Activated CD8-positive, alpha-beta memory T cell treated with anti-CD3 and anti-CD28 coated beads for 48 hours (primary cell): ENCODE measurements at regions not wholly inside any gene's neighbourhood (a gene's known extent, or its start where the extent isn't known, plus 50 kb on each side); places are given as distances from the start of the nearest gene placed in this dataset.
"Not testable (repeated sequence)": the region's sequence is repeated elsewhere in the genome, so short reads cannot be mapped to it uniquely, and the experiment has no call there.

ENCODE experiments used
- DNase-seq, 3 experiments: peaks; one replicate each; pipeline ENCODE4 v3.0.0-alpha.2; 2020; ENCODE audit warnings: low read depth in 2 of 3, low spot score in 2 of 3

DNA sequence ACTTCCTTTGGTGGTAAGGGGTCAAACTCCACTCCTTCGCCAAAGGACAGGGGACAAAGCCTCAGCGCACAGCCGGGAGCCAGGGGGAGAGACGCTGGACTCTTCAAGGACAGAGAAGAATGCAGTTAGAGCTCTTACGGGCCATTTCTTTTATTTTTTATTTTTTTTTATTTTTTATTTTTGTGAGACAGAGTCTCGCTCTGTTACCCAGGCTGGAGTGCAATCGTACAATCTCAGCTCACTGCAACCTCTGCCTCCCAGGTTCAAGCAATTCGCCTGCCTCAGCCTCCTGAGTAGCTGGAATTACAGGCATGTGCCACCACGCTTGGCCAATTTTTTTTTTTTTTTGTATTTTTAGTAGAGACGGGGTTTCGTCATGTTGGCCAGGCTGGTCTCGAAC lies 93.2 kb upstream of the RPH3AL start, which contains the start of gene RFLNB:
Gene RFLNB, minus strand, starts transcription at position 101 of the 400 bp plus-strand sequence.
- DNase-seq = not testable (repeated sequence)

DNA sequence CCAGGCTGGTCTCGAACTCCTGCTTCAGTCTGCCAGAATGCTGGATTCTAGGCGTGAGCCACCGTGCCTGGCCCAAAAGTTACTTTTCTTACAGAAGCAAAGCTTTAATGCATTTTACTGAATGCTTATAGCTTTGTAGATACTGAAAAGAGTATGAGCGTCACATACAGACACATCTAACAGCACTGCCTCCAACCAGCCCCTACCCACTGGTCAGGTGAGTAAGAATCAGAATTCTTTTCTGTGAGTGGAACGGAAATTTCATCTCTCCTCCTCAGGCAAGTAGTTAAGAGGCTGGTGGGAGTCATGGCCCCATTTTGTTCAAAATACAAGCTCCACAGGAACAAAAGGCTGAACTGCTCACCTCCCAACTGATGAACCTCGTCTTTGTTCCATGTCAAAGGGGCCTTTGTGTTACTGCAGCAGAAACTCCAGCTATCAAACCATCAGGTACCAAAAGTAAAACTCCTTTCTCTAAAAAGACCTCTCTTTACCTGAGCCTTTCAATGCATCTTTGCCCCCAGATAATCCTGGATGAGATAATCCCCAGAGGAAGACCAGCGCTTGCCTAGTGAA lies 92.4 kb upstream of the RPH3AL start:
- no peak for DNase-seq

DNA sequence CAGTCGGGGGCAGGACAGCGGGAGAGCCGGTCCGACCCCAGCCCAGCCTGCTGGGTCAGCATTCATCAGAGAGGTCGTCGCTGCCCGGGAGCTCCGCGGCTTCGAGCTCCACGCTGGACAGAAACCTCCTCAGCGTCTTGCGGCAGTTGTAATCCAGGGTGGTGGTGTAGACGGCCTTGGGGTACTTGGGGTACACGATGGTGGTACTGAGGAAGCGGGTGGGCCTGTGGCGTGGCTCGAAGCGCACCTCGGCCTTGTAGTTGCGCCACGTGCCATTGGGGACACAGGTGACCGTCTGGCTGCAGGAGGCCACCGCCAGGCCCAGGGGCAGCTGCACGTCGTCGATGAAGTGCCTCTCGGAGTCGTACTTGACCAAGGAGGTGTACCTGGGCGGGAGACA lies 90.5 kb upstream of the RPH3AL start:
- DNase-seq = no peak

DNA sequence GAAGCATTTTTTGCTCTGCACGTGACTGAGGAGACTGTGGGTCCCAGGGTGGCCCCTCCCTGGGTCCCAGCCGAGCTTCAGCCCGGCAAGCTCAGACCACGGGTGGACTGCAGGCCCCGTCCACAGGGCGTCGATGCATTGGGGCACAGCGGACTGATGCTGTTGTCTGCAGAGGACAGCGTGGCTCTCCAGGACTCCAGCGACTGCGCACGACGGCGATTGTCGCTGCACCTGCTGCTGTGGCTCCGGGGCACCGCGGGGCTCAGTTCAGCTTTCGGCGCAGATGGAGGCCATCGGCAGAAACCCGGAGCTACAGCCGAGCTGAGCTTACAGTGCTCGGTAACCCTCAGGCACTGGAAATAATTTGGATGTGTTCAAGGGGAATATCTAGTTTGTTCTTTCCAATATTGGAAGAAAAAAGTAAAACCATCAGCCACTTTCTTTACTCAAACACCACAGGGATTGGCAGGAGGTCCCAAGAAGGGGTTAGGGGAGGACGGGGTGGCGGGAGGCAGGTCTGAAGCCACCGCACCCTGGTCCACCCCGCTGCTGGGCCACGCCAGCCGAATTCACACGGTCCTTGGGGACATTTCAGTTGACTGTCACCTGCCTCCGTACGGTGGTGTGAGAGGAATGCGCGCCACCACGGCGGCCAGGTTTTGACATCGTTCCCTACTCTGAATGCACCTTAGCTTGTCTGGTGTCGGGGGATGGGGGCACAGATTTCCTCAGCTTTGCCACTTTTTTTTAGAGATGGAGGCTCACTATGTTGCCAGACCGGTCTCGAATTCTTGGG lies 88.7 kb upstream of the RPH3AL start:
- no peak for DNase-seq

DNA sequence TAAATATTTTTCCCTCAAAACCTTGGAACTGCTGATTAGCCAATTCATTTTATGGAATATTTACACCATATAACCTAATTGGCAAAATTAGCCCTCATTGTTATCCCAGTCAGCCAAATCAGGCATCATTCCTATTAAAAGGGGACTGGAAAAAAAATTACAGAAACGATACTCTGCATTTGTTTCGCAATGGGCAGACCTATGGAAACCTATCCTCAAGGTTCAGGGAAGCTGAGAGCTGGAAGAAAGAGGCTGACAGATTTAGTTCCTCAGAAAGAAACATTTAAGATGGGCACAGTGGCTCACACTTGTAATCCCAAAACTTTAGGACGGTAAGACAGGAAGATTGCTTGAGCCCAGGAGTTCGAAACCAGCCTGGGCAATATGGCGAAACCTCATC lies 85.6 kb upstream of the RPH3AL start:
- no peak for DNase-seq

DNA sequence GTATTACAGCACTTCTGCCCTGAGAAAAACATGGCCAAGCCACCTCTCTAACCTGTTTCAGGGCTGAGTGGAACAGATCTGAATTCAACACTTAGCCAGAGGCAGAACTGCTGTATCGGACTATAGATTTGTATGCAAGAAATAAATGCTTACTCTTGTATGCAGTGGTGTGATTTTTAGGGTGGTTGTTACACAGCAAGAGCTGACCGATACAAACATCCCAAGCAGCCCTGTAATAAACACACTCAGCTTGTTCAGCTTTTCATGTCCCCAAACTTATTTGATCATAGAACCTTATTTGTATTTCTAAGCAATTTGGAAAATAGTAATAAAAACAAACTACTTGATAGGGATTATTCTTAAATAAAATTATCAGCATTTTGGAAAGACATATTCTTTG lies 84.9 kb upstream of the RPH3AL start:
- no peak for DNase-seq

DNA sequence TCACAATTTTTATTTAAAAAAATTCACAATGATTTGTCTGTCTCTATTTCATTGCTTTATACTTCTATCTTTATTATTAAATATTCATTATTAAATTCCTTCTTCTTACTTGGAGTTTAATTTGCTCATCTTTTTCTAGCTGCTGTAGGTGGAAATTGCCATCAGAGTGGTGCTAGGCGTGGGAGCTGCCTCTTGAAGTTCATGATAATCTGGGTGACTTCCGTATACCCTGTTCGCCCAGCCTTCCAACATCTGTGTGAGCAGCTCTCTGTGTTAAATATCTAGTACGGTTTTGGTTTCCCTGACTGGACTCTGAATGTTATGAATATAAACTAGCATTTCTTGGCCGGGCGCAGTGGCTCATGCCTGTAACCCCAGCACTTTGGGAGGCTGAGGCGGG lies 84.0 kb upstream of the RPH3AL start:
- no peak for DNase-seq

DNA sequence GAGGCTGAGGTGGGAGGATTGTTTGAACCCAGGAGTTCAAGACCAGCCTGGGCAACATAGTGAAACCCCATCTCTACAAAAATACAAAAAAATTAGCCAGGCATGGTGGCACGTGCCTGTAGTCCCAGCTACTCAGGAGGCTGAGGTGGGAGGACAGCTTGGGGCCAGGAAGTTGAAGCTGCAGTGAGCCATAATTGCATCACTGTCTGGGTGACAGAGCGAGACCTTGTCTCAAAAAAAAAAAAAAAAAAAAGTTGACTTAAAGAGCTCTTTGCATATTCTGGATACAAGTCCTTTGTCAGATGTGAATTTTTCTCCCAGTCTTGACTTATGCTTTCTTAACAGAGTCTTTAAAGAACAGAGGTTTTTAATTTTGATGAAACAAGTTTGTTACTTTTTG lies 79.9 kb upstream of the RPH3AL start:
- DNase-seq = not testable (repeated sequence)

DNA sequence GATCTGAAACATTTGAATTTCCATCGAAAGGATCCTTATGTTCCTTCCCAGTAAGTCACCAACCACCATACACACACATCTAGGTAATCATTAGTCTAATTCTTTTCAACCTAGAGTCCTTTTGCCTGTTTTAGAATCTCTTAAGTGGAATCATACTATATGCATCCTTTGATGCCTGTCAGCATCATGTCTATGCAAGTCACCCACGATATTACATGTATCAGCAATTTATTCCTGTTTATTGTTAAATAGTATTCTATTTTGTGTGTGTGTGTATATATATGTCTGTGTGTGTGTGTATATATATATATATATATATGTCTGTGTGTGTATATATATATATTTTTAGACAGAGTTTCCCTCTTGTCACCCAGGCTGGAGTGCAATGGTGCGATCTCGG lies 78.9 kb upstream of the RPH3AL start:
- DNase-seq = no peak

DNA sequence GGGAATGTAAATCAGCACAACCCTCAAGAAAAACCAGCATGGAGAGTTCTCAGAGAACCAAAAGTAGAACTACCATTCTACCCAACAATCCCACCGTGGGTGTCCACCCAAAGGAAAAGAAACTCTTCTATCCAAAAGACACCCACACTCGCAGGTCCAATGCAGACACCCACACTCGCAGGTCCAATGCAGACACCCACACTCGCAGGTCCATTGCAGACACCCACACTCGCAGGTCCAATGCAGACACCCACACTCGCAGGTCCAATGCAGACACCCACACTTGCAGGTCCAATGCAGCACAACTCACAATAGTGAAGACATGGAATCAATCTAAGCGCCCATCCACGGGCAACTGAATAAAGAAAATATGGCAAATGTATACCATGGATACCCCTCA lies 77.0 kb upstream of the RPH3AL start:
- DNase-seq = no peak

DNA sequence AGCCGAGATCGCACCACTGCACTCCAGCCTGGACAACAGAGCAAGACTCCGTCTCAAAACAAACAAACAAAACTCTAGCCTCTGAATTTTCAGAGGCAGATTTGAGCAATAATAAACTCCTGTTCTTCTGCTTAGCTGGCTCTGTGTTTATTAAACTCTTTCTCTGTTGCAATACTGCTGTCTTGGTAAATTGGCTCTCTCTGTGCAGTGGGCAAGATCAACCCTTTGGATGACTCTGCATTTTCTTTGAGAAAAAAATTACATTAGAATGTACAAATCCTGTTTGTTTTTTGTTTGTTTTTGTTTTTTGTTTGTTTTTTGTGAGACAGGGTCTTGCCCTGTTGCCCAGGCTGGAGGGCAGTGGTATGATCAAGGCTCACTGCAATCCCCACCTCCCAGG lies 75.8 kb upstream of the RPH3AL start:
- no peak for DNase-seq

DNA sequence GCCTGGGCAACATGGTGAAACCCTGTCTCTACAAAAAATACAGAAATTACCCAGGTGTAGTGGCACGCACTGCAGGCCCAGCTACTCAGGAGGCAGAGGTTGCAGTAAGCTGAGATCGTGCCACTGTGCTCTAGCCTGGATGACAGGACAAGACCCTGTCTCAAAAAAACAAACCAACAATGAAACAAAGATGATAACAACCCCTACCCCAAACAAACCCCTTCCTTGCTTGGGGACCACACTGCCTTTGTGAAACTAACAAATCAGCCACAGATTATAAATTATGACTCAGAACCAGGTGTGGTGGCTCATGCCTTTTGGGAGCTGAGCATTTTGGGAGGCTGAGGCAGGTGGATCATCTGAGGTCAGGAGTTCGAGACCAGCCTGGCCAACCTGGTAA lies 75.3 kb upstream of the RPH3AL start:
- no peak for DNase-seq

DNA sequence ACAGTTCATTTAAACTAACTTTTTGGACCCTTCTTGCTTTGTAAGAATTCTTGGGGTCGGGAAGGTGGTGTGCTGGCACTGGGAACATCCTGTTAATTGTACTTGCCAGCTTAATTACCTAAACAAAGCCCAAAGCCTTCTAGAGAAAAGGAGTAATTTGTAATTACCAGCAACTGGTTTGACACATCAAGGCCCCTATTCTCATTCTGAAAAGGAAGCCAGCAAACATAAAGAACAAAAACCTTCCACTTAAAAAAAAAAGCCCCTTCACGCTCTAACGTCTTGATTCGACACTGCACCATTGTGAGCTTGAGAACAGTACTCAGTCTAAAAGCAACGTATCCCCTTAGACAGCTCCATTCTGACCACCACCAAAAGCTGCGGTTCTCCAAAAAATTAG lies 74.7 kb upstream of the RPH3AL start:
- no peak for DNase-seq

DNA sequence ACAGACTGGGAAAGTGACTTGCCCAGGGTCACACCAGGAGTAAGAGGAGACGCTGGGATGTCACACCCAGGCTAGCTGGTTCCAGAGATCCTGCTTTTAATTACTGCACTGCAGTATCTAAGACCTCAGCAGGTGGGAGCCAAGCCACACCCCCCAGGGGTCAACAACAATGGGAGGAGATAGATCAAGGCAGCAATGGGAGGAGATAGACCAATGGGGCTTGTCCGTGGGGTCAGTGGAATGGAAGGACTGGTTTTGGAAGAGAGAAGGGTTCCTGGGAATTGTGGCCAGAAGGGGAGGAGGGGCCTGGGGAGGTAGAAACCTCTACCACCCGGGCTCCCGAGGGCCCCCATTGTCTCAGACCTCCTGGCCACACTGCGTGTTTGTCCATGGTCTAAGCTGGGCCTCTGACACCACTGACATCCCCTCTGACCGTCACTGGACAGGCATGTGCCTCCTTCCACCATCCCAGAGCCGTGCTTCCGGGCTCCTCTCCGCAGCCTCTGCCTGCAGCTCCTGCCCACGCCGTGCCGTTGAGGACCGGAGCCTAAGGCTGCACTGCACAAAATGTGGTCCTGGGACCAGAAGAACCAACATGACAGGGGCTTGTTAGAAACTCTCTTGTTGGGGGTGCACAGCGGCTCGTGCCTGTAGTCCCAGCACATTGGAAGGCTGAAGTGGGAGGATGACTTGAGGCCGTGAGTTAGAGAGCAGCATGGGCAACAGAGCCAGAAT lies 69.8 kb upstream of the RPH3AL start:
- no peak for DNase-seq

DNA sequence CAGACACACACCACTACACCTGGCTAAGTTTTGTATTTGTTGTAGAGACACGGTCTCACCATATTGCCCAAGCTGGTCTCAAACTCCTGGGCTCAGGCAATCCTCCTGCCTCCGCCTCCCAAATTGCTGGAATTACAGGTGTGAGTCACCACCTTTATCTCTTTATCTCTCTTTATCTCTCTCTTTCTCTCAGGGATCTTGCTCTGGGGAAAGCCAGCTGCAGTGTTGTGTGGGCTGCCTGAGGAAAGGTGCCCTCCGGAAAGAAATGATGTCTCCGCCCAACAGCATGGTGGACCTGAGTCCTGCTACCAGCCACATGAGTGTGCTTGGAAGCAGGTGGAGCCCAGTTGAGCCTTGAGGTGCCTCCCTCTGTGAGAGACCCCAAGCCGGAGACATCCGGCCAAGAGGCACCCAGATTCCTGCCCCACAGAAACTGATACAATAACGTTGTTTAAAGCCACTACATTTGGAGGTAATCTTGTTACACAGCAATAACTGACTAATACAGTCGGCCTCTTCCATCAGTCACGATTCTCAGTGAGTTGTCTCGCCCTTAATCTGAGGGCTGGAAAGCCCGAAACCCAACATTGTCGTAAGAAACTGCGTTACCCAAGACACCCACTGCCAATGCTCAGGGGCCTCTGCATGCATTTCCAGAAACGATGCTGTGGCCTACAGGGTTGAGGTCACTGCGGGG lies 68.0 kb upstream of the RPH3AL start:
- DNase-seq = no peak

DNA sequence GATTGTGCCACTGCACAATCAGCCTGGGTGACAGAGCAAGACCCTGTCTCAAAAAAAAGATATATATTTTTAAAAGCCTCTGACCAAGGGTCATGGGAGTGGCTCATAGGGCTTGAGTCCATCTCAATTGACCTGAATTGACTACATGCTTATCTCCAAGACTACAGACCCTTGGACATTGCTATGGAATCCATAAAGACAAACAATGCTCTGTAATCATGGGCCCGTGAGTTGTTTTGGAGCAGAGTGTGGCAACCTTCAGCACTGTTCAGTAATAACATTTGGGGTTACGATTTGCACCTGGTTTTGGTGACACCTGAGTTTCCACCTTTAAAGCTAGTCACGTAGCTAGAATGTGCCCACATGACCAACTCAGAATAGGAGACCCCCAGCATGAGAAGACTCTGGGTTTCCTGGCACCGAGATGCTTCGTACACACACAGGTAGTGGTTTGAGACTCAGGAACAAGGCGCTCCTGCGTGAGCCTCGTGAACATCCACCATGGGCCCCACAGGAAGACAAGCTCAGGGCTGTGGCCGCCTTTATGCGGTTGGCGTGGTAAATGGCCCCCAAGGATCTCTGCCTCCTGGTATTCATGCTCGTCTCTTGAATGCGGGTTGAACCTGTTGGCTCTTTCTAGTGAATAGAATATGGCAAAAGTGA lies 66.6 kb upstream of the RPH3AL start:
- DNase-seq = no peak

DNA sequence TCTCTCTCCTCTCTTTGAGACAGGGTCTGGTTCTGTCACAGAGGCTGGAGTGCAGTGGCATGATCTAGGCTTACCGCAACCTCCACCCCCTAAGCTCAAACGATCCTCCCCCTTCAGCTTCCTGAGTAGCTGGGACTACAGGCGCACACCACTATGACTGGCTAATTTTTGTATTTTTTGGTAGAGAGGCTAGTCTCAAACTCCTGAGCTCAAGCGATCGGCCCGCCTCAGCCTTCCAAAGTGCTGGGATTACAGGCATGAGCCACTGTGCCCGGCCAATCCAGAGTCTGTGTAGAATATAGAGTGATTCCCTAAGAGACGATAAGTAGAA lies 65.8 kb upstream of the RPH3AL start:
- DNase-seq = no peak

DNA sequence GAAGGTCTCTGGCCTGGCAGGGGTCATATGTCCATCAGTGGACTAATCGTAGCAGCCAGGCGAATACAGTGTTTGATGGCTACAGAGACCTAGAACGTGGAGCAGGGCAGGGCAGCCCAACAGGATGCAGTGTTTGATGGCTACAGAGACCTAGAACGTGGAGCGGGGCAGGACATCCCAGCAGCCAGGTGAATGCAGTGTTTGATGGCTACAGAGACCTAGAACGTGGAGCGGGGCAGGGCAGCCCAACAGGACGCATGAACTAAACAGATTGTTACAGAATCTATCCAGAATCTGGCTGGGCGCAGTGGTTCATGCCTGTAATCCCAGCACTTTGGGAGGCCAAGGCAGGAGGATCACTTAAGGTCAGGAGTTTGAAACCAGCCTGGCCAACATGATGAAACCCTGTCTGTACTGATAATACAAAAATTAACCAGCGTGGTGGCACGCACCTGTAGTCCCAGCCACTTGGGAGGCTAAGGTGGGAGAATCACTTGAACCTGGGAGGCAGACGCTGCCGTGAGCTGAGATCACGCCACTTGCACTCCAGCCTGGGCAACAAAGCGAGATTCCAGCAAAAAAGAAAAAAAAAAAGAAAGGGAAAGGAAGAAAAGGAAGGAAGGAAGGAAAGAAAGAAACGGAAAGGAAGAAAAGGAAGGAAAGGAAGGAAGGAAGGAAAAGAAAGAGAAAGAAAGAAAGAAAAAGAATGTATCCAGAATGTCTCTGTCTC lies 65.2 kb upstream of the RPH3AL start:
- DNase-seq = no peak

DNA sequence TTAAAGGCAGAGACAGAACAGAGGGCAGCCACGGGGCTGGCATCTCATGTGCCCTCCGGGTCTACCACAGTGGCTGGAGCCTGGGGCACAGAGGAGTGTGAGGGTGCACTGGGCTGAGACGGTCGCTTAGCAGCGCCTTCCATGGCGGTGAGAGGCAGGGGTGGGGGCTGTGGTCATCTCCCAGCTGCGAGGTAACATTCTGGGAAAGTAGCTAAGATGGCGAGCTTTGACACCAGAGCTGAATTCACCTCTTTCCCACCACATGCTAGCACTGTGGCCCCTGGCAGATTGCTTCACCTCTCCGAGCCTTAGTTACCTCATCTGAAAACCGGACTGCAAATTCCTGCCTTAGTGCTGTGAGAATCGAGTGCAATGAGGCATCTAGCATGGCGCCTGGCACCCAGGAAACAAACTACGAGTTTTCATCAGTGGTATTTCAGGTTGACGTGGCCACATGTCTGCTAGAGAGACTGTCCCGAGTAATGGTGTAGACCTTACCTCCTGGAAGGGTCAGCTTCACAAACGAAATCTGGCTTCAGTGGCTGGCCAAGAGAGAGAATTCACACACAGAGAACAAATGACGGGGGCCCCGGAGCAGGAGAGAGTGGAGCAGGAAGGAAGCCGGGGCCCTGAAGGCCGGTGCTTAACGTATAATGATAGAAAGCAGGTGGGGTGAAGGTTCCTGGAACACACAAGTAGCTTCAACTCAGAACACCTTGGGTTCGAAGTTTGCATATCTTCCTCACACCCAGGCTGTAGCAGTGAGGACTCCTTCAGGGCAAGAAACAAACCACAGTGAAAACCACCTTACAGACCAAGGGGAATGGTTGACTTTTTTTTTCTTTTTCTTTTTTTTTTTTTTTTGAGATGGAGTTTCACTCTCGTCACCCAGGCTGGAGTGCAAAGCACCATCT lies 63.9 kb upstream of the RPH3AL start:
- DNase-seq = no peak
